ENCODE measurements at regions not wholly inside any gene's neighbourhood (a gene's known extent, or its start where the extent isn't known, plus 50 kb on each side); places are given as distances from the start of the nearest gene placed in this dataset.
"Not testable (repeated sequence)": the region's sequence is repeated elsewhere in the genome, so short reads cannot be mapped to it uniquely, and the experiment has no call there.

DNA sequence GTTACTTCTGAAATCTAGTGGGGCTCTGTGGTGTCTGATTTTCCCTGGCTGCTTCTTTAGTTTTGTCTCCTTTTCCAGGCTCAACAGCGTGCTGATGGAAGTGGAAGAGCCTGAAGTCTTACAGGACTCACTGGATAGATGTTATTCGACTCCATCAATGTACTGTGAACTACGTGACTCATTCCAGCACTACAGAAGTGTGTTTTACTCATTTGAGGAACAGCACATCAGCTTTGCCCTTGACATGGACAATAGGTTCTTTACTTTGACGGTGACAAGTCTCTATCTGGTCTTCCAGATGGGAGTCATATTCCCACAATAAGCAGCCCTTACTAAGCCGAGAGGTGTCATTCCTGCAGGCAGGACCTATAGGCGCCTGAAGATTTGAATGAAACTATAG lies 51.1 kb downstream of the NBPF8 start:
- intact Hi-C loops (cut with DNase I); DNase-seq (ENCODE audit: low spot score): not testable (repeated sequence)

DNA sequence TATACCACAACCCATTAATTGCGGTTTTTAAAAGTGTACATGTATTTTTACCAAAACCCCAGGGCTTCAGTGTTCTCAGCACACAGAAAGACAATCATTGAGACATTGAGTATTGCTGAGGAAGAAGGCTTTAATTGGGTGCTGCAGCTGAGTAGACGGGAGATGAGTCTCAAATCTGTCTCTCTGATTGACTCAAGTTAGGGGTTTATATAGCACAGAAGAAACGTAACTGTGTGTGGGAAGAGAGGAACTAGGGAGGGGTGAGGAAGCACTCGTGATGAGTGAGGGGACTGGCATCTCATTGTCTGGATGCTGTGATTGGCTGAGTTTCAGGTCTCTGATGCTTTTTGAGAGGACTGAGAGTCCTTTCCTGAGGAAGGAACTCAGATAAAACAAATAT lies 62.8 kb downstream of the NBPF8 start:
- DNase-seq (ENCODE audit: low spot score); intact Hi-C loops (cut with DNase I): not testable (repeated sequence)

- DNase-seq (ENCODE audit: low spot score); intact Hi-C loops (cut with DNase I): not testable (repeated sequence)
Measured at GRCh38 chr1:120478400-120478799, 63.6 kb downstream of the NBPF8 start.

GRCh38 chr1:120487542-120487941 lies 72.7 kb downstream of the NBPF8 start:
- not testable (repeated sequence) for DNase-seq (ENCODE audit: low spot score)

DNA sequence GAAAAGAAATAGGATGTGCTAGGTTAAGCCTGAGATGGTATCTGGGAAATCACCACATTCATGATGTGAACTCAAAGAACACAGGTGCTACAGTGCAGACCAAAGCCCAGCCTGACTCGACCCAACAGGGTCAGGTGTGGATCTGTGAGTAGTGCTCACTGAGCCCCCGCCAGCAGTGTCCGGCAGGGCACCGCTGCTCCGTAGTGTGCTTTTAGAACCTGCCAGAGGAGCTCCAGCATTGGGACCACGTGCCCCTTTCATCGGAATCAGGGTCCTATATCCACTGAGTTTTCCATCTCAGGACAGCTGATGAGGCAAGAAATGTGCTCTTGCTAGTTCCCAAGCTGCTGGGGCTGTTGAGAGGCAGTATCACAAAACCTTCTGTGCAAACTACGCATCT lies 74.4 kb downstream of the NBPF8 start:
- DNase-seq (ENCODE audit: low spot score); intact Hi-C loops (cut with DNase I): not testable (repeated sequence)

More at GRCh38 chr1:120487542-120487941, 72.7 kb downstream of the NBPF8 start:
- intact Hi-C loops (cut with DNase I), result not testable (repeated sequence)

DNA sequence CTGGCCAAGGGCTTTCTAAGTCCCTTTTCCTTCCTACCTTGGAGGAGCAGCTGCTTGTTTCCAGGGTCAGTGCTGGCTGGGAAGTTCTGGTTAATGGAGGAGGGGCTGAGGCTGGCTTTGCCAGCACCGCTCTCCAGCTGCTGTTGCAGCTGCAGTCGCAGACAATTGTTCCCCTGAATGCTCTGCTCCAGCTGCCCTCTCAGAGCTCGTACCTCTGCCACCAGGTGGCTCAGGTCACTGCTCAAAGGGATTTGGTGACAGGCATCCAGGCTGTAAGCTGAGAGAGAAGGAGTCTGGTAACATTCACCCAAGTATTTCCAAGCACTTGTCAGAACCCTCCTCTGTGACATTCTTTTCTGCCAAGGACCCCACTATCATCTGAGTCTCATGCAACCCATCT lies 82.3 kb downstream of the NBPF8 start:
- intact Hi-C loops (cut with DNase I); DNase-seq (ENCODE audit: low spot score): not testable (repeated sequence)

DNA sequence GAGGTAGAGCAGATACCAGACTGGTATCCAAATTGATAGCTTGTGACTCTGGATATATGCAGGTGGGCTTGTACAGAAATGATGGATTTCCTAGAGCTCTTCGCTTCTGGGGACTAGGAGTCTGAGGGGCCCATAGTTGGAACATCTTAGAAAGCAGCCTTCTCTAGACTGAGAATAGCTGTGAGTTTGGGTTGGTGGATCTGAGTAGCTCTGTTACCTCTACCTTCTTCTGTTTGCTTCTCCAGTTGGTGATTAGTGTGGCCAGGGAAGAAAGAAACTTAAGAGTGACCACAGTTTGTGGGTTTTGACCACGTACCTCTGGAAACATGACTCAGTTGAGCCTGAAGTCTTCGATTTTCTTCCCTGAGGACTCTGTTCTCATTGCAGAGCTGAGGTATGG lies 88.4 kb downstream of the NBPF8 start:
- intact Hi-C loops (cut with DNase I), result not testable (repeated sequence)

GRCh38 chr1:120506352-120506751 lies 91.5 kb downstream of the NBPF8 start:
- intact Hi-C loops (cut with DNase I); DNase-seq (ENCODE audit: low spot score): not testable (repeated sequence)

More for the DNA sequence above, 88.4 kb downstream of the NBPF8 start:
- not testable (repeated sequence) for DNase-seq (ENCODE audit: low spot score)

DNA sequence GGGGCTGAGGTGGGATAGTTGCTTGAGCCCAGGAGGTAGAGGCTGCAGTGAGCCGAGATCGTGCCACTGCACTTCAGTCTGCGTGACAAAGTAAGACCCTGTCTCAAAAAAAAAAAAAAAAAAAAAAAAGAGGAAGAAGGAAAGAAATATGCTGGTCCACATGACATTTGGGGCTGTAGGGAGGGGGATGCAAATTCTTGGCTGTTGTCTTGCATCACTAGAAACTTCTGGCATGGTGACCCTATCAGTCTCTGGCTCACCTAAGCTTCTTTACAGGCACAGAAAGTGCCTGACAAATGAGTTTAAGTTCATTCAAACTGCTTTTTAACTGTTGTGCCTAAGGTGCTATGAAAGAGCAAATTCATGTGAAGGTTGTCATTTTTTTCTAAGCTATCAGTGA lies 93.5 kb downstream of the NBPF8 start:
- DNase-seq (ENCODE audit: low spot score); intact Hi-C loops (cut with DNase I): not testable (repeated sequence)

DNA sequence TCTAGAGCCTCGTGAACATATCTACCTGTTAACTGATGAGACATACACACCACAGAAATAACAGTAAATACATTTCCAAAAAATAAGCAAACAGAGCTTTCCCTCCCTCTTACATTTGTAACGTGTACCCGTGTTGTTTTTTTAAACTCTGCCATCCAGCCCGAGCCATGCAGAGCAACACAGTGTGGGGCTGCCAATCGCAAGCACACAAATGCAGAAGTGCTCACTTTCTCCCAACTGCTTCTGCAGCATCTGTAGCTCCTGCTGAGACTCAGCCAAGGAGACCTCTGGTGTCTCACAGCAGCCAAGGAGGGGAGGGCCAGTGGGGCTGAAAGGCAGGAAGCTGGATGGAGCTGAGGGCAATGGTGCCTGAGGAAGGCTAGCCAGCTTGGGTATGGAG lies 94.4 kb downstream of the NBPF8 start:
- intact Hi-C loops (cut with DNase I); DNase-seq (ENCODE audit: low spot score): not testable (repeated sequence)

DNA sequence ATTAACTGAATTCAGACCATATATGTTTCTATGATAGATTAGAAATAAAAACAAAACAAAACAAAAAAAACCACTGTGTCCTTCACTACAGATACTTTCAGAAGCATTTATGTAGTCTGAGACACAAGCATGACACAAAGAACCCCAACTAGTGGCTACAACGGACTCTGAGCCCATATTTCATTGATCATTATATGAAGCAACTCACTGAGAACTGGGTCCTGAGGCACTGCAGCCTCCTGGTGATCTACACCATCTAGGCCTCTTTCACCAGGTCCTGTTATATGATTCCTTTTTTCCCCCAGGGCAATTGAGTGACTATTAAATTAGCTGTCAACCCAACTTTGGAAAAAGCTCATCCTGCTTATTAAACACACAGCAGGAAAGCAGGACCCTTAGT lies 98.3 kb downstream of the NBPF8 start:
- intact Hi-C loops (cut with DNase I); DNase-seq (ENCODE audit: low spot score): not testable (repeated sequence)

DNA sequence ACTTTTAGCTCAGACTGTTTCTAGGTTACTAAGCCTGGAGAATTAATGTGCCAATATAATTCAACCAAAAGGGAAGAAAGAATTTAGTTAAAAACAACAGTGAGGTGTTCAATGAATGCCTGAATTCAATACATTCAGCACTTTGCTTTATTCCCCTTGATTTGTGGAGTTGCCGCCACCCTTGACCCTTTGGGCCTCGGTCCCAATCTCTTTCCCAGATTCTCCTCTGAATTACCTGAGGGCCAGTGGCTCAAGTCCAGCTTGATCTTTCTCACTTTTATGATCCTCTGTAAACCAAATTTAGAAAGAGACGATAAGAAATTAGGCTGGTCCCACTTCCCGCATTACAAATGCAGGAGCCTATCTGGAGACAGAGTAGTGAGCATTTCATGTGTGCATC lies 98.7 kb downstream of the NBPF8 start:
- intact Hi-C loops (cut with DNase I); DNase-seq (ENCODE audit: low spot score): not testable (repeated sequence)

DNA sequence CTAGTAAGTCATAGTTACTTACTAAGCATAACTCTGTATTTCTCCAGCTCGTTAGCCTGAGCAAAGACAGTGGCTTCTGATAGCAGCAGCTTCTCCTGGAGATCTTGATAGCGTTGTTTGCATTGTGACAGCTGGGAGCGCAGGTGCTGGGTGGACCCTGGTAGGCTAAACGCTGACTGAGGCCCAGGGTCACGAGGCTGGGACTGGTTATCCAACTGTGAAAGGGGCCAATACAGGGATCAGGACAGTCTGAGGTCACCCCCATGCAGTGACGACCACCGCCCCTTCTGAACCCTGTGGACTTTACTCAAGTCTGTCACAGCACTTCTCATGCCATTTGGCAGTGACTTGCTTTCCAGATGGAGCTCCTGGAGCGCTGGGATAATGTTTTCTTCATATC lies 104.4 kb downstream of the NBPF8 start:
- intact Hi-C loops (cut with DNase I); DNase-seq (ENCODE audit: low spot score): not testable (repeated sequence)

GRCh38 chr1:120524416-120524815 lies 109.6 kb downstream of the NBPF8 start:
- intact Hi-C loops (cut with DNase I), result not testable (repeated sequence)

DNA sequence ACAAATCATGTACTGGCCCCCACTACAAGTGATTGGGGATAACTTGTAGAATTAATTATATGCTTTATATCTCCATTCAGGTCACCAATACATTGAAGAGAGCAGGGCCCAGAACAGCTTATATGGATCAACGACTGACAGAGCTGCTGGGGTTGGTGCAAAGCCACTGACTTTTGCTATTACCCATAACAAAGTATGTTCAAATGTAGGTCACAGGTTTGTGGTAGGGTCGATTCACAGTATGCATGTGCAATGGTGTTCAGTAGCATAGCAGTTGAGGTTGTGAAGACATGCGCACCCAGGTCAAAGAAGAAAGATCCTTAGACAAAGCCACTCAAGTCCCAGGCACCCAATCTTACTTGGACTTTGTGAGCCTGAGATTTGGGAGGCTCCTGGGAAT lies 110.6 kb downstream of the NBPF8 start:
- intact Hi-C loops (cut with DNase I); DNase-seq (ENCODE audit: low spot score): not testable (repeated sequence)

More at GRCh38 chr1:120524416-120524815, 109.6 kb downstream of the NBPF8 start:
- DNase-seq (ENCODE audit: low spot score), result not testable (repeated sequence)

DNA sequence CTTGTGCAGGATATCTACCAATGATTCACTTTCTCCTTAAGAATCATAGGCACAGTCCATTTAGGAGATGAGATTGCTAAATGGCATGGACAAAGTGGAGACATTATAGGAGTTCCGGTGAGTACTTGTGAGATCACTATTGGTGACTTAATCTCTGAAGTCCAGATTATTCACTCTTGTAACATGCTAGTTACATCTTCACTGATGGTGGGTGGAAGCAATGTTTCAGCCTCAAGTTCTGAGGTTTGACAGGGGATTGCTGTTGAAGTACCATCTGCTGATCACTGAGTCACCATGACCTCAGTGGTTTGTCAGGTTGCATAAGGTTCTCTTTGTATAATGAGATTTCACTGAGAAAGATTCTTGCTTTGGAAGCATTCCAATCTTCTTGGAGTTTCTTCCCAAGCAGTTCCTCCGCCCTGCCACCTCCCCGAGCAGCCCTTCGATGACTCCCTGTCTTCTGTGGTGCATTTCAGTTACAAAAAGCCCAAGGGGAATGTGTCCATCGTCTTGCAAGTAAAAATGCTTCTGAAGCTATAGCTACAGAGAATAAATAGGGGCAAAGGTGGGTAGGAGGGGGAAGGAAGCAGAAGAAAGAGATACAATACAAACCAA lies 114.7 kb downstream of the NBPF8 start:
- intact Hi-C loops (cut with DNase I); DNase-seq (ENCODE audit: low spot score): not testable (repeated sequence)

DNA sequence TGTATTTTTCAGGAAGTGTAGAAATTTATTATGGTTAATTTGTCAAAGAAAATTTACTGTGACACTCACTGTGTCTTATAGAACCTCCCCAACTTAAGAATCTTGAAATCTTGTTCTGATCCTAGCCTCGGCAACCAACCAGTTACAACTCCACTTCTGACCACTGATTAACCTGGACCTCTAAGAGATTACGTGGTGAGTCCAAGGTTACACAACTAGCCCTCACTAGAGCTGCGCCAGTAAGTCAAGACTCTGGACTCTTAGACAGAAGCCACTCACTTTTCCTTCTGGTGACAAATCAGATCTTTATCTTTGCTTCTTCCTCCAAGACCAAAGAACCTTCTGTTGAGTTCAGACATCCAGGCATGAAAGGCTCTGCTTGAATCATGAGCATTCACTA lies 116.6 kb downstream of the NBPF8 start:
- intact Hi-C loops (cut with DNase I); DNase-seq (ENCODE audit: low spot score): not testable (repeated sequence)

DNA sequence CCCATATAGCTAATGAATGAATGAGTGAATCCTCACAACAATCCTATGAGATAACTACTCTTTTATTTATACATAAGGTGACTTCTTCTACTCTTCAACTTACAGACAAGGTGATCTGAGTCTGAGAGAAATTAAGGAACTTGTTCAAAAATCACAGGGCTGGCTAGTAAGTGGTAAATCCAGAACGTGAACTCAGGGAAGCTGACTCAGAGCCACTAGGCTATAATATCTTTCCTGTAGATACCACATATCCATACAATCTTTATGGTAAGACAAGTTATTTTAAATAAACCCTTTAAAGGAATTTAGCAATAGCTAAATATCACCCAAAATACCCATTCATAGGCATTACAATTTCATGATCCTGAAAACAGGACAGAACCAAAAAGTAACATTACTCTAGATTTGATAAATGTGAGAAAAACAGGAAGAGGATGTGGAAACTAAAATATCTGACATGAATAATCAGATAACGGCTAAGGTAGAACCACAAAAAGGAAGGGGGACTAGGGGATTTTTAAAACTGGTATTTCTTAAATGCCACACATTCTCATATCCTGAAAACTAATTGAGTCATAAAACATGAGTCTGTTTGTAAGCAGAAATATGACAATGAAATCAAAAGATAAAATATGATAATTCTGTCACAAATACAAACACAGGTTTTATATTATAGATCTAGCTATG lies 119.7 kb downstream of the NBPF8 start:
- intact Hi-C loops (cut with DNase I); DNase-seq (ENCODE audit: low spot score): not testable (repeated sequence)

- intact Hi-C loops (cut with DNase I); DNase-seq (ENCODE audit: low spot score): not testable (repeated sequence)
Measured at GRCh38 chr1:120535052-120535451, 120.2 kb downstream of the NBPF8 start.

GRCh38 chr1:120541394-120541793 lies 126.6 kb downstream of the NBPF8 start:
- DNase-seq (ENCODE audit: low spot score); intact Hi-C loops (cut with DNase I): not testable (repeated sequence)

GRCh38 chr1:120542365-120542764 lies 127.5 kb downstream of the NBPF8 start:
- DNase-seq (ENCODE audit: low spot score); intact Hi-C loops (cut with DNase I): not testable (repeated sequence)

Data from cardiac septum (tissue), 1 donor.